ENCODE measurements at regions not wholly inside any gene's neighbourhood (a gene's known extent, or its start where the extent isn't known, plus 50 kb on each side); places are given as distances from the start of the nearest gene placed in this dataset.
A peak's percentile ranks its signal among the peaks of the same experiment; 100 is the strongest.

DNA sequence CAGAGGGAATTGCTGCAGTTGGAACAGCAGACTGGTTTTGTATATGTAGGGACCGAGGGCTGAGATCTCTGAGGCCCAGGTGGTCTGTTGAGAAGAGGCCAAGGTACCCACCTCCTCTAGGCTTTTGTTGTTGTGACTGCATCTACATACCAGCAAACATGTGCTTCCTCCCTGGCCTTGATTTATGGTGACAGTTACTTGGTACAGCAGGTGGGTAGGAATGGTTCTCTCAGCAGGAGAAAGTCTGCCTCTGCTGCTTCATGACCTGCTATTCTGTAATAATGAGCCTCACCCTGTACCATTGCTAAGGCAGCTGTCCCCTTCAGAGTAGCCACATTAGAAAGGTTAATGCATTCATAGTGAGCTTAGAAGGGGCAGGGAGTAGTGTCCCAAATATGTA is 196.7 kb upstream of the PELI2 start:
- H3K27me3 ChIP-seq: no peaks in the 10 kb centered on the region
- H3K27ac ChIP-seq: no peak overlapping the region
- H3K36me3 ChIP-seq: no peaks in the 10 kb centered on the region
- no peaks in the 10 kb centered on the region for H3K9me3 ChIP-seq
- no peak for DNase-seq
- intact Hi-C loops (cut with DNase I): no loop called here
- TF ChIP-seq, protein P1, sequence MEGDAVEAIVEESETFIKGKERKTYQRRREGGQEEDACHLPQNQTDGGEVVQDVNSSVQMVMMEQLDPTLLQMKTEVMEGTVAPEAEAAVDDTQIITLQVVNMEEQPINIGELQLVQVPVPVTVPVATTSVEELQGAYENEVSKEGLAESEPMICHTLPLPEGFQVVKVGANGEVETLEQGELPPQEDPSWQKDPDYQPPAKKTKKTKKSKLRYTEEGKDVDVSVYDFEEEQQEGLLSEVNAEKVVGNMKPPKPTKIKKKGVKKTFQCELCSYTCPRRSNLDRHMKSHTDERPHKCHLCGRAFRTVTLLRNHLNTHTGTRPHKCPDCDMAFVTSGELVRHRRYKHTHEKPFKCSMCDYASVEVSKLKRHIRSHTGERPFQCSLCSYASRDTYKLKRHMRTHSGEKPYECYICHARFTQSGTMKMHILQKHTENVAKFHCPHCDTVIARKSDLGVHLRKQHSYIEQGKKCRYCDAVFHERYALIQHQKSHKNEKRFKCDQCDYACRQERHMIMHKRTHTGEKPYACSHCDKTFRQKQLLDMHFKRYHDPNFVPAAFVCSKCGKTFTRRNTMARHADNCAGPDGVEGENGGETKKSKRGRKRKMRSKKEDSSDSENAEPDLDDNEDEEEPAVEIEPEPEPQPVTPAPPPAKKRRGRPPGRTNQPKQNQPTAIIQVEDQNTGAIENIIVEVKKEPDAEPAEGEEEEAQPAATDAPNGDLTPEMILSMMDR (IDR thresholded peaks at IDR 0.05): no peak
- no peaks in the 10 kb centered on the region for H3K4me1 ChIP-seq
- no peak overlapping the region for H3K4me3 ChIP-seq
- H3K9ac ChIP-seq (ENCODE audit: low read depth in 2 of 2, low read length in 2 of 2): no peak overlapping the region

DNA sequence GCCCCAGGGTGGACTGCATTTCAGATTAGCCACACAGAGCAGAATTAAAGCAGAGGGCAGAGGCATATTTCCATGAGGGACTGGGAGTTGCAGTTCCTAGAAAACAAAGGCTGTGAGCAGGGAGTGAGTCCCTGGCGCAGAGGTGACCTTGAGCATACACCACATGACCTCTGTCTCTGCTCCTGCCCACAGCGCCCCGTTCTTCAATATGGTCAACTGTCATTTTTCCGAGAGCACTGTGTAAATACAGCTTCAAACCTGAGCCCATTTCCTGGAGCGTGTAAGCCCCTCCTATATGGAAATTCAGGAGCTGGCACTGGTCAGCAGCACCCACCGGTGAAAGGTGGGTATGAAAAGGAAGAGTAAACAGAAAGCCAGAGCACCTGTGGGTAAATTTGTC is 192.2 kb upstream of the PELI2 start:
- Histone ChIP-seq H3K4me3 (no peak overlapping the region), H3K36me3 (no peaks in the 10 kb centered on the region), H3K27me3 (no peaks in the 10 kb centered on the region), H3K9ac (ENCODE audit: low read depth in 2 of 2, low read length in 2 of 2) (peak overlapping the region in 1 of 2 donors; percentile 48), H3K9me3 (no peaks in the 10 kb centered on the region), H3K27ac (peak overlapping the region; percentile 16), H3K4me1 (peaks cover 5% of the 10 kb centered on the region)
- intact Hi-C loops (cut with DNase I): no loop called here
- TF ChIP-seq, protein P1 (IDR thresholded peaks at IDR 0.05): no peak
- DNase-seq: peak; percentile 53

DNA sequence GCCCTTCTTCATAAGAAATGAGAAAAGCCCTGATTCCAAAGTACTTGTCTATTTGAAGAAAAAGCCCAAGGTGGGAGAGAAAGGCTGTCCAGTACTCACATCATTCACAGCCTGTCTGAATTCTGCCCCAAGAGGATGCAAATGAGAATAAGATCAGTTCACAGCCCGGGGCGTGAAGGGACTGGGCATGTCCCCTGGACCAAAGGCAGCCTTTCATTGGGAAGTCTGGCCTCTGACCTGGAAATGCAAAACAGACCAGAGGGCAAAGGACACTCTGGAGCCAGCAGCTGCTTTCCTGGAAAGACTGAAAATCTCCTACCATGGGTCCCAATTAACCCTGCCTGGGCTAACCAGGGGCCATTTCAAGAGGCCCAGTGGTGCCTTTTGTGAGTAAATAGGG is 191.2 kb upstream of the PELI2 start:
- Histone ChIP-seq H3K4me3 (no peak overlapping the region), H3K4me1 (peaks cover 5% of the 10 kb centered on the region), H3K27ac (no peak overlapping the region), H3K27me3 (no peaks in the 10 kb centered on the region), H3K9ac (ENCODE audit: low read depth in 2 of 2, low read length in 2 of 2) (no peak overlapping the region), H3K9me3 (no peaks in the 10 kb centered on the region), H3K36me3 (no peaks in the 10 kb centered on the region)
- TF ChIP-seq, protein P1 (IDR thresholded peaks at IDR 0.05): no peak
- intact Hi-C loops (cut with DNase I): no loop called here
- peak; percentile 56 for DNase-seq

DNA sequence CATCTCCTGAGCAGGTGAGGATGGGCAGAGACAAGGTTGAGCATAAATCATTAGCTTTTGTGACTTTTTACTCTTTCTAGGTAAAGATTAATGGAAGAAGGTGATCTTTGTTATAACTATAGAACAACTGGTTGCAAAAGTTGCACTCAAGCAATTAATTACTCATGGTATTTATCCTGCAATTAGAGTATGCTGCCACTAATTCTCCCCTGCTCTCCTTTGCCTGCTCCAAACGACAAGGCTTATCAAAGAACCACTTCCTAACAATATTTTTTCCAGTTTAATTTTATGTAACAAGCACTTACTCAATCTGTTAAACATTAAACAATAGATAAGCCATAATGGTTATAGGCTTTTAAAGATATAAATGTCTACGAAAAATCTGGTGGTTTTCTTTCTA is 189.9 kb upstream of the PELI2 start:
- peak overlapping the region in 1 of 2 donors; percentile 29 for H3K9ac ChIP-seq (ENCODE audit: low read depth in 2 of 2, low read length in 2 of 2)
- H3K9me3 ChIP-seq: no peaks in the 10 kb centered on the region
- intact Hi-C loops (cut with DNase I): no loop called here
- no peak overlapping the region for H3K27ac ChIP-seq
- H3K36me3 ChIP-seq: no peaks in the 10 kb centered on the region
- no peaks in the 10 kb centered on the region for H3K27me3 ChIP-seq
- H3K4me1 ChIP-seq: peaks cover 5% of the 10 kb centered on the region
- no peak for DNase-seq
- TF ChIP-seq, protein P1 (IDR thresholded peaks at IDR 0.05): no peak
- no peak overlapping the region for H3K4me3 ChIP-seq

DNA sequence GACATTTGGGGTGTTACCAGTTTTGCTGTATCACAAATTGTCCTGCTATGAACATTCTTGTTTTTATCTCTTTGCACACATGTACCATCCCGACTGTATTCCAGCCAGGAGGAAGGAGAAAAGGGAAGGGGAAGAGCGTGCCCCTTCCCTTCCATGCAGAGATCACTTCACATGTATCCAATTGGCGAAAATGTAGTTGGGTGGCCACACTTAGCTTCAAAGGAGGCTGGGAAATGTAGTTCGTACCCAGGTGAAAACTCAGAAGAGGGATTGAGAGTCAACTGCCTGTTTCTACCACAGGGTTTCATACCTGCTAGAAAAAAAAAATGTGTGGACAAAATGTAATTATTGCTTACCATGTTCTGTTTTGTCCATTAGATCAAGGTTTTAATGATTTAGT is 189.1 kb upstream of the PELI2 start:
- TF ChIP-seq, protein P1 (IDR thresholded peaks at IDR 0.05): no peak
- Histone ChIP-seq H3K4me3 (no peak overlapping the region), H3K27me3 (no peaks in the 10 kb centered on the region), H3K36me3 (no peaks in the 10 kb centered on the region), H3K27ac (no peak overlapping the region), H3K4me1 (peaks cover 5% of the 10 kb centered on the region), H3K9ac (ENCODE audit: low read depth in 2 of 2, low read length in 2 of 2) (no peak overlapping the region), H3K9me3 (no peaks in the 10 kb centered on the region)
- intact Hi-C loops (cut with DNase I): no loop called here
- DNase-seq: no peak

Data from colonic mucosa (tissue), 4 donors.